NCI-H2196 treated with DMSO at 0.1 percent for 48 hours (cell line): ENCODE measurements at regions not wholly inside any gene's neighbourhood (a gene's known extent, or its start where the extent isn't known, plus 50 kb on each side); places are given as distances from the start of the nearest gene placed in this dataset.
"Not testable (repeated sequence)": the region's sequence is repeated elsewhere in the genome, so short reads cannot be mapped to it uniquely, and the experiment has no call there.

Source experiments
- DNase-seq: peaks from one replicate; lab custom pipeline; 2025; ENCODE audit not compliant: unreplicated experiment; lab: John Stamatoyannopoulos, UW

- no peak for DNase-seq
Observed at GRCh38 chr11:90496722-90497121, 273.9 kb upstream of the CHORDC1 start.

GRCh38 chr11:90493379-90493778, 270.5 kb upstream of the CHORDC1 start:
- DNase-seq = no peak

- no peak for DNase-seq
Observed at GRCh38 chr11:90491466-90491865, 268.6 kb upstream of the CHORDC1 start.

GRCh38 chr11:90476442-90477007, 253.7 kb upstream of the CHORDC1 start:
- DNase-seq = peak; percentile 2

GRCh38 chr11:90468923-90469322, 246.1 kb upstream of the CHORDC1 start:
- DNase-seq = no peak

GRCh38 chr11:90465553-90465952, 242.7 kb upstream of the CHORDC1 start:
- DNase-seq = no peak

GRCh38 chr11:90455347-90455920, 232.6 kb upstream of the CHORDC1 start:
- DNase-seq = not testable (repeated sequence)

GRCh38 chr11:90453525-90453924, 230.7 kb upstream of the CHORDC1 start:
- DNase-seq = no peak

GRCh38 chr11:90449606-90450005, 226.8 kb upstream of the CHORDC1 start:
- no peak for DNase-seq

- no peak for DNase-seq
Observed at GRCh38 chr11:90448256-90448655, 225.4 kb upstream of the CHORDC1 start.

GRCh38 chr11:90447618-90448017, 224.8 kb upstream of the CHORDC1 start:
- no peak for DNase-seq

- no peak for DNase-seq
Observed at GRCh38 chr11:90446207-90446606, 223.4 kb upstream of the CHORDC1 start.

- no peak for DNase-seq
Observed at GRCh38 chr11:90438069-90438468, 215.2 kb upstream of the CHORDC1 start.

GRCh38 chr11:90434858-90435257, 212.0 kb upstream of the CHORDC1 start:
- no peak for DNase-seq

GRCh38 chr11:90428836-90429235, 206.0 kb upstream of the CHORDC1 start:
- DNase-seq = no peak

GRCh38 chr11:90426442-90426841, 203.6 kb upstream of the CHORDC1 start:
- DNase-seq = no peak

GRCh38 chr11:90423378-90423777, 200.5 kb upstream of the CHORDC1 start:
- no peak for DNase-seq

- DNase-seq = not testable (repeated sequence)
Observed at GRCh38 chr11:90422787-90423186, 199.9 kb upstream of the CHORDC1 start.

GRCh38 chr11:90414221-90414620, 191.4 kb upstream of the CHORDC1 start:
- no peak for DNase-seq

GRCh38 chr11:90407350-90407749, 184.5 kb upstream of the CHORDC1 start:
- DNase-seq = no peak

- no peak for DNase-seq
Observed at GRCh38 chr11:90392692-90393091, 169.8 kb upstream of the CHORDC1 start.

- DNase-seq = no peak
Observed at GRCh38 chr11:90391756-90392155, 168.9 kb upstream of the CHORDC1 start.

- DNase-seq = no peak
Observed at GRCh38 chr11:90380206-90380605, 157.4 kb upstream of the CHORDC1 start.
